ENCODE measurements at regions not wholly inside any gene's neighbourhood (a gene's known extent, or its start where the extent isn't known, plus 50 kb on each side); places are given as distances from the start of the nearest gene placed in this dataset.
"Not testable (repeated sequence)": the region's sequence is repeated elsewhere in the genome, so short reads cannot be mapped to it uniquely, and the experiment has no call there.

DNA sequence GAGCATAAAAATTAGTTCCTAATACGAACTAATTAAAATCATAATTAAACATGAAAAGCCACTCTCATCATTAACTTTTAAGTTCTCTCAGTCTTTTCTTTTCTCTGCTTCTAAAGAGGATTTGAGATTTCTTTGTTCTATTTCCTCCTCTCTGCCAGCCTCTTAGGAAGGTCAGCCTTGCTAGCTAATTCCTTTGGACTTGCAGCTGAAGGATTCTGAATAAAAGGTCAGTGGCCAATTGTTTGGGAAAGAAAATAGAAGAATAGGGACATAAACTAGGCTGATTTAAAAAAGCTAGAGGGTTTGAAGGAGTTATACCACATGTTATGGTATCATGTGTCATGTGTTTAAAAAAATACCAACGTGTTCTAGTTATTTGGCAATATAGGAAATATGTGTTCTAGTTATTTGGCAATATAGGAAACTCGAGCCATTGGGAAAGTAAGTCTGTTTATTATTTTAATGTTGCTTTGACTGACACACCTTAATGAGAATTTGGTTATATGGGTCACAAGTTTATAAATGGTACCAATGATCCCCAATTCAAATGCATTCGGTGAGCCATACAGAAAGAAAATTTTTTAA is 1668.7 kb upstream of the PCDH7 start:
- no peak for DNase-seq

DNA sequence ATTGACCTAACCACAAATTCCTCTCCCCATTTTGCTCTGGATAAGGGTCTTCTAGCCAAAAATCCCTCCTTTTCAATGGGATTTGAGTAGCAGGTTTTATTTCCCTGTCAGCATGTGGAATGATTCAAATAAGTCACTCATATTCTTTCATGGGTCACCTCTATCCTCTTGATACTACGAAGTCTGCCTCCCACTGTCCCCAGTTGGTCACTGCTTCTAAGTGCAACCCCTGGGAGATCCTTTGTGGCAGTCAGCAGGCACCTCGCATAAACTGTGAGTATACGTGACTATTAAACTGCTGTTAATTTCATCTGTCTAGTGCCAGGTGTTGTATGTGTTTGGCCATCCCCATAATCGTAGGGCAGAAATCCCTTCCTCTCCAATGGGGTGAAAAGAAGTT is 1667.9 kb upstream of the PCDH7 start:
- DNase-seq, result no peak

DNA sequence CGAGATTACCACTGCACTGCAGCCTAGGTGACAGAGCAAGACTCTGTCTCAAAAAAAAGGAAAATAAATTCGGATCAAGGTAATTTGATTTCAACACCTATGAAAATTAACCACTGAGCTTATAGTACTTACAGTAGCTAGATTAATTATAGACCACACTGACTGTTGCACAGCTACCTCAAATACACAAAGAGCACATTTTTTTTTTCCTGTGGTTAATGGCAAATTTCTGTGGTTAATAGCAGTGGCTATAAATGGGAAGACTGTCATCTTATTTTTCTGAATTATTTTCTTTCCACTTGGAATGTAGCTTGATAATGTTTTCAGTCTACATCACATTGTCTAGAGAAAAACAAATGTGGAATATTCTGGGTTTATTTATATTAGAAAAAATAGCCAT is 1661.6 kb upstream of the PCDH7 start:
- DNase-seq, result no peak

DNA sequence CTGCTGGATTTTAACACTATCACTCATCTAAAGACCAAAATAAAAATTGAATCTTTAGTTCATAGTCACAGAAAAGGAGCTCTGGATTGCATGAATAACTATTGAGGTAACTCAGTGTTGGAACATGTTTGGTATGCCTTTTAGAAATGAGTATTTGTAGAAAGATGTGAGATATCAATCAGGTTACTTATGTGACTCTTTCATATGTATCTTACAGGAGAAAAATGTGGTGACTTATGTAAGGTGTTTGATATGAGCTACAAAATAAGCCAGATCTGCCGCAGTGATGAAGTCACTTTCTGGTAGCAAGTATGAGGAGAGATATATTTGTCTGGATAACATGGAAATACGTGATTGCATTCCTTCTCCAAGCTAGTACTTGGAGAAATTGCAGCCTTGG is 1653.3 kb upstream of the PCDH7 start:
- no peak for DNase-seq

DNA sequence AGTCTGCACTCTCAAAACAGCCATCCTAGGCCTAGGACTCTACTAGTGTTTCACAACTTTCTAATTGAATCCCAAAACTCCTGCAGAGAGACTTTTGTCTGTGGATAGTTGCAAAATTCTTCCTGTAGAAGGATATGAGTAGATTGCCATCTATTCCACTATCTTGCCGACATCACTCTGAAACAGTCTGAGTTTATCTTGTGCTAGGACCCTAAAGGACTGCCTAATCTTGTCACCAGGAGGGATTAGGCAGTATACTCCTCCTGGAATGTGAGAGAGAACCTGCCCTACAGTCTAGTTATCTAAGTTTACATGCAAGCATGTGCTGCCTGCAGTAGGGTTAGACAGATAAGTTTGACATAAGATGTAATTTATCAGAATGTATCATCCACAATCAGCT is 1646.6 kb upstream of the PCDH7 start:
- no peak for DNase-seq

DNA sequence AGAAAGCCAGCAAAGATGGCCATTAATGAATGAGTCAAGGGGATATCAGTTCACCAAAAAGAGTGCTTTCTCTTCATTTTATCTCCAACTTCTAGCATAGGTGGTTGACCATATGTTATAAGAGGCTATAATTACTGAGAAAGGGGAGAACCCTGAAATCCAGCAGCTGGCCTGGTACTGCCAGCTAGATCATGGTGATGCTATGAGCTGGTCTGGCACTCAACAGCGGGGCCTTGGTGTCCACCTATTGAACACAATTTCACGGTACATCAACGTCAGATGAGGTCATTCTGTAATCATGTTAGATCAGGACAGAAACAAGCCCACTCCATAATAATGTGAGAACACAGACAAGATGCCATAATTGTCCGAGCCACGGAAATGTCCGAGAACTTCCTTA is 1644.8 kb upstream of the PCDH7 start:
- no peak for DNase-seq

DNA sequence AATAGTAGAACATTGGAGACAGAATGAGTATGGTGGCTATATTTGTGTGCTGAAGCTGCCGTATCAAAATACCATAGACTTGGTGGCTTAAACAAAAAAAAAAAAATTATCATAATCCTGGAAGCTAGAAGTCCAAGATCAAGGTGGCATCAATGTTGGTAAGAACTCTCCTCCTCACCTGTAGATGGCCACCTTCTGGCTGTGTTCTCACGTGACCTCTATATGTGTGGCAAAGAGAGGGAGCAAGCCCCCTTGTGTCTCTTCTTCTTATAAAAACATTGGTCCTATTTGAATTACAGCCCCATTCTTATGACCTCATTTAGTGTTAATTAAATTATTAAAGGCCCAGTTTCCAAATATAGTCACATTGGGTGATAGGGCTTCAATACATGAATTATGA is 1640.9 kb upstream of the PCDH7 start:
- DNase-seq, result no peak

DNA sequence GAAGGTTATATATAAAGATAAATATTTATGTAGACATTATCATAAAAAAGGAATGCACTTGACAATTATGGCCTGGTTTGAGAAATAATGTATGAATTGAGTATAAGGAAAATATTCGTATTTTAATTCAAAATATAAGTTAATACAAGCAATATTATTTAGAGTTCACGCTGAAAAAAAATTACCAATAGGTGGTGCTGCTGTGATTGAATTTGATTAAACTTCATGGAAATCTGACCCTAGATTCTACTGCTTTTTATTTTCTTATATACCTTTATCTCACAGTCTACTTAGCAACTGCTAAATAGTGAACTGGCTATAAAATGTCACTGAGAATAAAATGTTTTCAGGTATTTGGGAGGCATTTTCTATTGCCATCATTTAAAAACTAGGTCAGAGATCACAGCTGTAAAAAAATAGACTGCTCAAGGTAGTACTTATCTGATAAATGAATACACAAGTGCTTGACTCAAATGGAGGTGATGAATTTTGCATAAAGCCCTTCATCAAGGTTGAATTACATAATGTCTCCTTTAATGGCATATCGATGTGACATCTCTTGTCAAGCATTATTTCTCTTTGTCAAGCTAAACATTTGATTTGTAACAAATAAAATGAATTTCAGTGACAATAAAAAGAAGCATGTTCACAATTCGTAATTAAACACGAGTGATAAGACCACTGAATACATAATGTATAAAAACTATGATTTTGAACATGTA is 1638.8 kb upstream of the PCDH7 start:
- no peak for DNase-seq

DNA sequence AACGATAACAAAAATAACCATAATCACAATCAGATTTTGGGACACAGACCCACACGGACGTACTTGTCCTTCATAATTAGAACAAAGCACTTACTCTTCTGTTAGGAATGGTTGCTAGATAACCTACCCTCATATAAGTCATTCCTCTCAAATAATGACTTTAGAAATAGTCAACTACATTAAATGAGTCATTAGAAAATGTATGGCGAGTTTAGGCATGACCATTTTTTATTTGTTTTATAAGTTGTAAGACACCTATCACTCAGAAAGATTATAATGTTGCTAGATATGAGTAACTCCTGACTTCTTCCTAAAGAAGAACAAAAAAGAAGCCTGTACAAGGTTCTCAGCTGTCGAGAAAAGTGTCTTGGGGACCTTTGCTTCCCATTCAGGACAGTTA is 1637.5 kb upstream of the PCDH7 start:
- DNase-seq, result no peak

DNA sequence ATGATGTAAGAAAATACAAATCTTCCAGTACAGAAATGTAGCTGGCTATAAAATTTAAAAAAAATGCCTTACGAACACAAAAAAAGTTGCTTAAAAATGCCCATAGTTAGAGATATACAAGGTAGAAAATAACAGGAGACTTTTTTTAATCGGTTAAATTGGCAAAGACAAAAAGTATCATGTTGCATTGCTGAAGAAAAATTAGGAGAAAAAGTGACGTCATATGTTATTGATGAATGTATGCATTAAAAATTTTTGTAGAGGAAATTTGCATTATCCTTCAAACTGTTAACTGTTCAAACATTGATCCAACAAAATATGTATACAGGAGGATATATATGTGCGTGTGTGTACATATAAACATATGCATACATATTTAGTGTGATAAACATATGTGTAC is 1634.4 kb upstream of the PCDH7 start:
- DNase-seq, result no peak

DNA sequence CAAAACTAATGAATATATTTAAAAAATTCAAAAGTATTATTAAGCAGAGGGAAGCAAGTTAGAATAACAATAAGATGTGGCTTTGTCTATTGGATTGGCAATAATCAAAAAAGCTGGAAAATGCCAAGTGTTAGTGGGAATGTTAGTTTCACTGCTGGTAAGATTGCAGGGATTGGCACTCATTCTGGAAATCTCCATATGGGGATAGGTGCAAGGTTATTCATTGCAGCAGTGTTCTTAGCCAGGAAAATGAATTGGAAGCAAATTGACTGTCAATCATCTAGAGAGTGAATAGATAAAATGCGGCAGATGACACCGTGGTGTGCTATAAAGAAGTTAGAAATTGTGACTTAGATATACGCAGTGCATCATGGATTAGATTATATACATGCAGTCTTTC is 1615.5 kb upstream of the PCDH7 start:
- DNase-seq, result no peak

DNA sequence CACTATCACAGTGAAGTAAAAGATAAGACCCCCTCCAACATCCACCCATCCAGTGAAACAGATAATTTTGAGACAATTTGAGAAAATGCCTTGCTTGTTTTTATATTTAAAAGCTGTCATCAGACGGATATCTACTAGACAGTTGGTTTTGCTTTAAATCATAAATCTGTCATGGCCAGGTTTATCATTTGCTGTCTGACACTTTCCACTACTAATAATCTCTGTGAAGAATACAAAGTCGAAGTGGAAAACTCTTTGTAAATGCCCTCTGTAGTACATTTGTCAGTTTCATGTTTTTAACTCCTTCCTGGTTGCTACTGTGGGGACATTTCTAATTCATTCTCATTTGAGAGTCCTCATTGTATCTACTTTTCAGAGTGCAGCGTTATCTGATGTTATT is 1606.2 kb upstream of the PCDH7 start:
- no peak for DNase-seq

DNA sequence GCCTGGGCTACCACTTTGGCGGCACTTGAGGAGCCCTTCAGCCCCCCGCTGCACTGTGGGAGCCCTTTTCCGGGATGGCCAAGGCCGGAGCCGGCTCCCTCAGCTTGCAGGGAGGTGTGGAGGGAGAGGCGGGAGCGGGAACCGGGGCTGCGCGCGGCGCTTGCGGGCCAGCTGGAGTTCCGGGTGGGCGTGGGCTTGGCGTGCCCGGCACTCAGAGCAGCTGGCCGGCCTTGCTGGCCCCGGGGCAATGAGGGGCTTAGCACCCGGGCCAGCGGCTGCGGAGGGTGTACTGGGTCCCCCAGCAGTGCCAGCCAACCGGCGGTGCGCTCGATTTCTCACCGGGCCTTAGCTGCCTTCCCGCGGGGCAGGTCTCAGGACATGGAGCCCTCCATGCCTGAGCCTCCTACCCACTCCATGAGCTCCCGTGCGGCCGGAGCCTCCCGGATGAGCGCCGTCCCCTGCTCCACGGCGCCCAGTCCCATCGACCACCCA is 1602.9 kb upstream of the PCDH7 start:
- not testable (repeated sequence) for DNase-seq

DNA sequence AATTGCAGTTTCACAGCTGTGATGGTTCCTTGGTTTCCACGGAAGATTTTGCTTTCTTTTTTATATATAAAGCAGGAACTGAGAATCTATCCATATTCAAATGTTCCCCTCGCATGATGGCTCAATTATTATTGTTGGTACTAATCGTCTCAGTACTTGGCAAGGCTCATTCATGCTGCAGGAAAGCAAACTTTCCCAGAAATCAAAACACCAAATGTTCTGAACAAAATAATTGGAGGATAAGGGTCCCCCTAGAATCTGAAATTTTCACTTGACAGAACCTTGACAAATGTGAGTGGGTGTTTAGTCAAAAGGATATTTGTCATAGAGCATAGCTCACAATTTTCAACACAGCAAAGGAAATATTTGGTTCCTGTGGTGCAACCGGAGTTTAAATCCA is 1598.6 kb upstream of the PCDH7 start:
- DNase-seq, result no peak

DNA sequence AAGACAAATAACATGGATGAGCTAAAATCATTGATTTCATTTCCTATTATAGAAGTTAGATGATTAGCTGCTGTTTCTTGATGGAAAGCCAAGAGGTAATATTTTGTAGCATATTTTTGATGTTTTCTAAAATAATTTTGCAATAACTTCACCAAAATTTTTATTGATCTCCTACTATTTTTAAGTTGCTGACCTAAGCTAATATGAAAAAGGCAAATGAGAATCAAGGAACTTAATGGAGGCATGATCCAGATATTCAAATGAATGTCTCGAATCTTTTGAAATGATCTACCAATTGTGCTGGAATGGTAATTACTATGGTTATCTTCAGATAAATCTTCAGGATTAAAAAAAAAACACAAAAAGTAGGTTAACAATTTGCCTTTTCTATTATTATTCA is 1591.4 kb upstream of the PCDH7 start:
- no peak for DNase-seq

DNA sequence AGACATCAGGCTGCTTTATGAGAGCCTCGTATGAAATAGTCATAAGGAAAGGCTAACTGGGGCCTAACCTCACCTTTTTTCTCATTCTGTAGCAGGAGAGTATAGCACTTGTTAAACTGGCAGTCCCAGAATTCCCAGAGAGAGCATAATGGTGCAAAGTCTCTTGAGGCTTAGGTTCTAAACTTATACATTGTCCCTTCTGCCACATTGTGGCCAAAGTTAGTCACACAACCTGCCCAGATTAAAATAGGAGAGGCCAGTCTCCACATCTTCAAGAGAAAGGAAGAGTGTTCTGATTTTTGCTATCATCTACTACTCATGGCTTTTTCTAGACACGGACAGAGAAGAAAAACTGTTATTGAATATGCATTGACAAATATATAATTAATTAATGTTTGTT is 1588.9 kb upstream of the PCDH7 start:
- DNase-seq, result no peak

DNA sequence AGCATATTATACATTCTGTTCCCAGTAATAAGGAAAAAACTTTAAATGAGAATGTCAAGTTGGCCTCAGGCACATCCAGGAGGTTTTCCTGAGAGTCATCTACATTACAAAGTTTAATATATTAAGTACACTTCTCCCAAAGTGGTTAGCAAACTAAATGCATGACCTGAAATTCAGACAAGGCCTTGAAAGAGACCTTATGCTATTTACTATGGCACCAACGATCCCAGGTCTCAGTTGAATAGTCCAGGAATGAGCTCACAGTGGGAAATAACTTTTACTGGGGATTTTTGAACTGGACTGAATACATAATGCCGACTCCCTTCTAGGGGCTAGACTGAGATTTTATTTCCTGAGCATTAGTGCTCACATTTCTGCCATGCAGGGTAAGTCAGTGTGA is 1577.5 kb upstream of the PCDH7 start:
- DNase-seq, result no peak

DNA sequence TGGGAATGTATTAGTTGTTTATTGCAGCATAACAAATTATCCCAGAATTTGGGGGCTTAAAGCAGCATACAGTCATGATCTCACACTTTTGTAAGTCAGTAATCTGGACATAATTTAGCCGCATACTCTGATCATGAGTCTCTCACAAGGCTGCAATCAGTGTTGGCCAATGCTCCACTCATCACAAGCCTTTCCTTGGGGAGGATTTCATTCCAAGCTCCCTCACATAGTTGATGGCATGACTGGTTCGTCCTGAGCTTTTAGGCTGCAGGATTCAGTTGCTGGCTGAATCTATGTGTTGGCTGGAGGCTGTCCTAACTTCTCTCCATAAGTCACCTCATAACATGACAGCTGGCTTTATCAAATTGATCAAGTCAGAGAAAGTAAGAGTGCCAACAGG is 1568.6 kb upstream of the PCDH7 start:
- DNase-seq, result no peak

DNA sequence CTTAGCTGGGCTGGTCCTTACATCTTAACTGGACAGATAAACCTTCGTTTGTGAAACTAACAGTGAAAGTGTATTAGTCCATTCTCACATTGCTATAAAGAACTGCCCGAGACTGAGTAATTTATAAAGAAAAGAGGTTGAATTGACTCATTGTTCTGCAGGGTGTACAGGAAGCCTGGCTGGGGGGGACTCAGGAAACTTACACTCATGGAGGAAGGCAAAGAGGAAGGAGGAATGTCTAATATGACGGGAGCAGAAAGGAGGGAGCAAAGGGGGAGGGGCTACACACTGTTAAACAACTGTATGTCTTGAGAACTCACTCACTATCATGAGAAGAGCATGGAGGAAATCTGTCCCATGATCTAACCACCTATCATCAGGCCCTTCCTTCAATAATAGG is 1566.5 kb upstream of the PCDH7 start:
- no peak for DNase-seq

DNA sequence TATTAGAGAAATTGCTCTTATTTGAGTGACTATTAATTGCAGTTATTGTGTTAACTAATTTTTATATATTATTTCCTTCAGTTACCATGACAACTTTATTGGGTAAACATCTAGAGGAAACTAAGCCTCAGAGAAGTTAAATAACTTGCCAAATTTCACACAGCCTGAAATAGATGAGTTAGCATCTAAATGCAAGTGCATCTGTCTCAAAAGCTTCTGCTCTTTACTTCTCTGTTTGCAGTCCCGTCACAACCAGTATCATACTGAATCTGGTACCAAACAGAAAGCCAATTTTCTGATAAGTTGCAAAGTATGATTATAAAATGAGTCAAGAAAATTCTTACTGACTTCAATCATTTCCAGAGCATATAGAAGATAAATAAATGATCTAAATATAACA is 1544.9 kb upstream of the PCDH7 start:
- DNase-seq, result no peak

DNA sequence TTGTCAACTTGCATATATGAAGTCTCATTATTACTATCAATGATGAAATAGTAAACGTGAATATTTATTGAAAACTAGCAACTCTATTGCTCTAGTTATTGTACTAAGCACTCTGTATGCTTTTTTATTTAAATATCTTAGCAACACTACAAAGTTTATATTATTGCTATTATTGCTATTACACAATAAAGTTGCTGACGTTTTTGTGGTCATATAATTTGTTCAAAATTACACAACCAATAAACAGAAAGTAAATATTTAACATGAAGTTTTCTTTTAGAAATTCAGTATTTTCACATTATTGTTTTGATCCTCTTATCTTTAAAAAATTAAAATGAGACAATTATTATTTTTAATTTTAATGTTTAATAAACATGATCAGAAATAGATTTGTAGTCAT is 1521.1 kb upstream of the PCDH7 start:
- DNase-seq, result no peak

DNA sequence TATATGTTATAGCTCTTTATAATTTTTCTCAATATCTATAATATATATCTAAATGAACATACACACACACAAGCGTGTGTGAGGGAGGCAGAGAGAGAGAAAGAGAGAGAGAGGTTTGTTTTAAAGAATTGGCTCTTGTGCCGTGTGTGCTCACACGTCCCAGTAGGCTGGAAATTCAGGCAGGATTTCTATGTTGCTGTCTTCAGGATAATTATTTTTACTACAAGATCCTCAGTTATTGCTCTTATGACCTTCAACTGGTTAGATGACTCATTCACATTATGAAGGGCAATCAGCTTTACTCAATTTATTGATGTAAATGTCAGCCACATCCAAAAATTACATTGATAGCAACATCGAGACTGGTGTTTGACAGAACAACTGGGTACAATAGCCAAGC is 1520.7 kb upstream of the PCDH7 start:
- no peak for DNase-seq

DNA sequence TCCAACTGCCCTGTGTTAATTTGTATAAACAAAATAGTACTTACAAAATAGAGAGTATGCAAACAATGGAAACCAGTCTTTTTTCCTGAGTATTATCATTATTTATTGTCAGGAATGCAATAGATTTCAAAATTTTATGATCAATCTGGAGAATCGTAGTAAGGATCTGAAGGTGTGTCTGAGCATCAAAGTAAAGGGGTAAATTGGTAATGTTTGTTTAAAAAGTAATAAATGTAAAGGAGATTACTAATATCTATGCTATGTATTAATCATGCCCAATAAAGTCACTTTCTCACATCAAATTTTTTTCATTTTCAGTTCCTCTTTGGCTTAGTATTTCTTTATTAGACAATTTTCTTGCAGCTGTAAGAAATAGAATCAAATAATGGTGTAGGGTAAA is 1507.1 kb upstream of the PCDH7 start:
- DNase-seq, result no peak

DNA sequence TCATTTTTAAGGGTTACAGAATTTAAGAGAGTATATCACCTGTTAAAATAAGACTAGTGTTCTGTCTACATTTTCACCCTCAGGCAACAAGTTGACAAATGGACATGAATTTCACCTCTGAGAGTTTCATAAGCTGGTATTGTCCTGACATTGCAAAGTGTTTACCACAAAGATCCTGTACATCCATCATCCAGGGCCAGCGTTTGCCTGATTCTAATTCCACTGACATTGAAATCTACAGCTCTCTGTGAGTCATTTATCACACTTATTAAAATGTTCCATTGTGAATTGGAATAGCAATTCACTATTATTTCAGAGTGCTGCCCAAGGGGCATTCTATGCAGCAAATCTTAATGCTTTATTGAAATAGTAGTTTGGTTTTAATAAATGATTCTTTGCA is 1499.4 kb upstream of the PCDH7 start:
- no peak for DNase-seq

DNA sequence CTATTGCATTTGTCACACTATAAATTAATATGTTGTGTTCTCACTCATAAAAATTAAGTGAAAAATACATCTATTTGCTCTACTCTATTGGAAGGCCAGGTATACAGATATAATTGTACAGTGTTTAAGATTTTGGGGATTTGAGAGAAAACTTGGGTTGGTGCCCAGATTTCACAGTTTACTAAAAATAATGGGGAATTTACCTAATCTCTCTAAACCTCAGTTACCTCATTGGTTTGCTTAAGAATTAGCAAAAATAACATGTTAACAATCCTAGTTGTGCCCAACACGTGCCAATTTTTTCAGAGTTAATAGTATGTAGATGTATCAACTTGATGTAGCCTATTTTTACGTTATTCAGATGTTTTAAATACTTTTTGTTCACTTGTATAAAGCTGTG is 1495.3 kb upstream of the PCDH7 start:
- no peak for DNase-seq

All from SIG-M5 (cell line).